ENCODE measurements at regions not wholly inside any gene's neighbourhood (a gene's known extent, or its start where the extent isn't known, plus 50 kb on each side); places are given as distances from the start of the nearest gene placed in this dataset.
"Not testable (repeated sequence)": the region's sequence is repeated elsewhere in the genome, so short reads cannot be mapped to it uniquely, and the experiment has no call there.

- FAIRE-seq = no peak
These were observed 253.8 kb upstream of the RAB4A start for GRCh38 chr1:229017091-229017490.

DNA sequence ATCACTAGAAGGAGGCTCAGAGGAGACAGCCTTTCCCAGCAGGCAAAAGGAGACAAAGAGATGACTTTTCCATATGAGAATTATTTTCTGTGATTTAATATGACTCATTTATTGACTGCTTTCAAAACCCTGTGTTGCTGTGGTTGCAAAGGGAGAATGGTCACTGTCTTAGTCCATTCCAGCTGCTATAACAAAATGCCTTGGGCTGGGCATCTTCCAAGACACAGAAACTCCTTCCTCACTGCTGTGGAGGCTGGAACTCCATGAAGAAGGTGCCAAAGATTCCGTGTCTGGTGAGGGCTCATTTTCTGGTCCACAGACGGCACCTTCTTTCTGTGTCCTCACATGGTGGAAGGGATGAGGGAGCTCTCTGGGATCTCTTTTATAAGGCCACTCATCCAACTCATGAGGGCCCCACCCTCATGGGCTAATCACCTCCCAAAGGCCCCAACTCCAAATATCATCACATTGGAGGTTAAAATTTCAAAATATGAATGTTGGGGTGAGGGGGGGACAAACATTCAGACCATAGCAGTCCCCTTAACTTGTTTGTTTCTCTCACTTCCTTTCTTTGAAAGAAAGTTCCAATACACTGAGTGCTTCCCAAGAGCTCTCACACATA, 252.1 kb upstream of the RAB4A start:
- FAIRE-seq = no peak

- FAIRE-seq = no peak
These were observed 251.1 kb upstream of the RAB4A start for GRCh38 chr1:229019663-229020271.

- not testable (repeated sequence) for FAIRE-seq
These were observed 249.9 kb upstream of the RAB4A start for GRCh38 chr1:229021034-229021433.

DNA sequence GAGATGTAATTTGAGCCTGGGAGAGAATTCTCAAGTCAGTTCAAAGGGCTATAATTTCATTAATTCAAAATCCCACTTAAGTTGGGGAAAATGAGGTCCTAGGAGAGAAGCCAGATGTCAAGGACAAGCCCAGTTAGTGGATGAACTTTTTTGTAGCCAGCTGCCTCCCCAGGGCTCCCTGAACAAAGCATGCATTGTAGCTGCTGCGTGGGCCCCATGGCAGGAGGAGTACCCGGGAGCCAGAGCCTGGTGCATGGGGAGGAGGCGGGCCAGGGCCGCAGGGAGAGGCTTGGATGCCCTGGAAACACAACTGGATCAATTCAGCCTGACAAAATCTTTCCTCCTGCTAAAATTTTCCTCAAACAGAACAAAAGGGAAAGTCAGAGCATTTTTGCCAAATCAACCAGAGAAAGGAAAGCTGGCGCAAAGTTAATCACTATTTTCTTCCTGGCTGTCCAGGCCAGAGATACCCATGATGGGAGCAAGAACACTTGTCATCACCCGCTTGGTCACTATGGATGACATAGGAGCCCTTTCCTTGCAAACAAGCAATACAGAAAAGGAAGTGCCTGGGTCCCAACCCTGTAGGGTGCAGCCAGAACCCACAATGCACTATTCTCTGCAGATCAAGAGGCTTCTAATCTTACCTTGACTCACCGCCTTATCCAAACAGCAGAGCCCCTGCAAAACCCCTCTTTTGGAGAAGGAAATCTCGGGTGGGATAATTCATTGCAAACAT, 248.1 kb upstream of the RAB4A start:
- FAIRE-seq = no peak

- FAIRE-seq = no peak
These were observed 247.1 kb upstream of the RAB4A start for GRCh38 chr1:229023651-229024300.

DNA sequence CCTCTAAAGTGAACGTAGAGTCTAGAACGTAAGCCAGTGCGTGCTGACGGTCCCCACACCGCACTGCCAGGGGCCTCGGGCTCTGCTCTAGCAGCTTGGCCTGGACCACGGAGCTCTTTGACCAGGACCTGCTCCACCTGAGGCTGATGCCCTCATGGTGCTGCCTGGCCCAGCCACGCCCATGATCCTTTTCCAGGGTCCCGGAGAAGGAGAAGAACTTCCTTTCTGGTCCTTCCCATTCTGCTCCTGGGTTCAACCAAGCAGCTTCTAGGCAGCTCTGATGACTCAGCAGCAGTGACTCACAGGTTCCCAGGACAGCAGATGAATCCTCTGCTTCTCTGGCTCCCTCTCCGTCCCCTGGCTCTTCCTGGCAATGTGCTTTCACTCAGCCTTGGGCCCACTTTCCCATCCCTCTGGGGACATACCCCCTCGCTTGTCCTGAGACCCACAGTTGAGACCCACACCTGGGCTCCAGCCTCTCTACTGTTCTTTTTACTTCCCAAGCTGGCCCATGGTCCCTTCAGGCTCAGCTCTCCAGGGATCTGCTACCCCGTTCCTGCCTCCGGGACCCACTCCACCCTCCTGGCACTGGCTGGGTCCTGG, 246.3 kb upstream of the RAB4A start:
- no peak for FAIRE-seq

DNA sequence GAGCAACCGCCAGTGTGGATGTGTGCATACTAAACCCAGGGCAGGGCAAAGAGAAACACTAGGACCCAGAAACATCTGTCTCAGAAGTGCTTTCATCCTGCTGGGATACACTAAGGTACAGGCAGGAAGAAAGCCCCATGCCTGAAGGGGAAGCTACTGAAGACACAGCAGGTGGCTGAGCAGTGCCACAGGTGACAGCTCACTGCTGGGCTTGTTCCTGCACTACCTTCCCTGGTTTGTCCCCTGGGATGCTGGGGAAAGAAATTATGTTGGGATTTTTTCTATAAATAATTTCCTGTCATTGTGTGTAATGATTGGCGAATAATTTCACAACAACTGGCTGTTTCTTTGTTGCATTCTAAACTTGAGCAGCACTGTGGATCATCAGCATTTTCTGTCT, 245.3 kb upstream of the RAB4A start:
- FAIRE-seq = no peak

DNA sequence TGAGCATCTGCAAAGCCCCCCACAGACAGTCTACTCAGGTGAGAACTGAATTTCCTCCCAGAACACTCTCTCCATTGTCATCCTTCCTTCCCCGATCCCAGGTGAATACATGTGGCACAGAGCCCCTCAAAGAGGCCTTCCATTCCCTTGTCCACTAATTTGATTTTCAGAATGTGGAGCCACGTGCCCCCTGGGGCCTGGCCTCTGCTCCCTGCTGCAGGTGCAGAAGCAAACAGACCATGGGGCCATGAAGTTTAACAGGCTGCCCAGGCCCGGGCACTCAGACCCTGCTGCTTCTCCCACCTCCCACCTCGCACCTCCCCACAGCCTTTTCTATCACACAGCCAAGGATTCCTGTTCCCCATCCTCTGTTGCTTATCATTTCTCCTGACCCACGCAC, 243.8 kb upstream of the RAB4A start:
- no peak for FAIRE-seq

- no peak for FAIRE-seq
These were observed 243.2 kb upstream of the RAB4A start for GRCh38 chr1:229027622-229028182.

- no peak for FAIRE-seq
These were observed 242.4 kb upstream of the RAB4A start for GRCh38 chr1:229028544-229028943.

DNA sequence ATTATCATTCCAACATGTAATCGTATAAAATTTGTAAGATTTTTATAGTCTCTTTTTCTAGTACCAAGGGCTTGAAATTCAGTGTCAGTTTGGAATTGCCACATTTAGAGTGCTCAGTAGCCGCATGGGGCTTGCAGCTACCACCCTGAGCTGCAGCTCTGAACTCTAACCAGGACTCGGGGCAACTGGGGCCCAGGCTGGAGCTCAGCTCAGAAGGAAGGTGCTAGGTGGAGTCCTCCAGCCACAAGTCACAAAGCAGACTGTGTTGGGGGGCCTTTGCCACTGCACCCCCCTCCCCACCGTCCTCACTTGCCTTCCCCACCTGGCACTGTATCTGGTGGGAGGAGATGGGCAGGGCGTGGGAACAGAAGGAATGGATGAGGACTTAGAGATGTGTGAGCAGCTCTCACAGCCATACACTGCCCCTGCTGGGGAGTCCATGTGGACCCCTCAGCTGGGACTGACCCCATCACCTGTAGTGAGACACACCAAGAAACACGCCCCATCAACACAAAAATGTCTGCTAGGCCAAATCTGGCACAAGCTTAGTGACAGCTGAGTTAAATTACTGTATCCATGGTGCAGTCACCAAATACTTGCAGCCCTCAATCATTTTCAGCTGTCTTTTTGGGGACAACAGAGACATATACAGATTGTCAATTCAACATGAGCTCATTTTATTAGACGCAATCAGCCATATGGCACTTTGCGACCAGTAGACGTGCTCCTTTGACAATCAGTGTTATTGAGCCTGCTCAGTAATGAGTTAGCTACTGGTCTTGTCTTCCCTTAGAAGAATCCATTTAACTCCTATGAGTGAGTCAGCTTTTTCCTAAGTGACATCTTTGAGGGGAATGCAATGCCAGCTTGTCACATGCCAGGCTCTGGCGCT, 241.7 kb upstream of the RAB4A start:
- no peak for FAIRE-seq

DNA sequence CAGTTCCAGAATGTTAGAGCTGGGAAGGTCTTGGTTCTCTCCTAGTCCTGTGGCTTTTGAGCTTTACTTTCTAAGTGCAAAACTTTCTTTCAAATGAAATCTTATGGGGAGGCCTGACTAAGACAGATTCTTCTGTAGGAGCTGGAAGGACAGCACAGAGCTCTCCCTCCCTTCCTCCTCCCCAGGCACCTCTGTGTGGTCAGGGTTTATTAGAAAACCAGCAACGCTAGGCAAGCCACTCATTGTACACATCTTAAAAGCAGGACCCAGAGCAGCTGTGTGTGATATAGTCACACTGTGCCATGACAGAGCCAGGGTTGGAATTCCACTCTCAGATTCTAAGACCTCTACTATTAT, 241.1 kb upstream of the RAB4A start:
- no peak for FAIRE-seq

DNA sequence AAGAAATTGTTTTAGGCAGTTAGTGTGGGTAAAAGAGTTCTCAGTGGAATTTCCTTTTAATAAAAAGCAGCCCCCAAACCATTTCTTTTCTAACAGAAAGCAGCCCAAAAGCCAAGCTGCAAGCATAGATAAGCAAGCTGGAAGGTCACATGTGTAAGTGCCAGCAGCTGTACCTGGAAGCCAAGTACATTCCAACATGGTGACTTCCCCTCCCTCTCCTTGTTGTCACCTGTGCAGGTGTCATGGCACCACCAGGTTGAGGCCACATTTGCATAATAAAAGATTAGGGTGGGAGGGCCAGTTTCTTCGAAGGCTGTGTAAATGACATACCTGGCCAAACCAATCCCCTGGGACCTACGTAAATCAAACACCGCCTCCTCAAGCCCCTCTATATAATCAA, 240.3 kb upstream of the RAB4A start:
- FAIRE-seq = no peak

- no peak for FAIRE-seq
These were observed 239.8 kb upstream of the RAB4A start for GRCh38 chr1:229031061-229031460.

DNA sequence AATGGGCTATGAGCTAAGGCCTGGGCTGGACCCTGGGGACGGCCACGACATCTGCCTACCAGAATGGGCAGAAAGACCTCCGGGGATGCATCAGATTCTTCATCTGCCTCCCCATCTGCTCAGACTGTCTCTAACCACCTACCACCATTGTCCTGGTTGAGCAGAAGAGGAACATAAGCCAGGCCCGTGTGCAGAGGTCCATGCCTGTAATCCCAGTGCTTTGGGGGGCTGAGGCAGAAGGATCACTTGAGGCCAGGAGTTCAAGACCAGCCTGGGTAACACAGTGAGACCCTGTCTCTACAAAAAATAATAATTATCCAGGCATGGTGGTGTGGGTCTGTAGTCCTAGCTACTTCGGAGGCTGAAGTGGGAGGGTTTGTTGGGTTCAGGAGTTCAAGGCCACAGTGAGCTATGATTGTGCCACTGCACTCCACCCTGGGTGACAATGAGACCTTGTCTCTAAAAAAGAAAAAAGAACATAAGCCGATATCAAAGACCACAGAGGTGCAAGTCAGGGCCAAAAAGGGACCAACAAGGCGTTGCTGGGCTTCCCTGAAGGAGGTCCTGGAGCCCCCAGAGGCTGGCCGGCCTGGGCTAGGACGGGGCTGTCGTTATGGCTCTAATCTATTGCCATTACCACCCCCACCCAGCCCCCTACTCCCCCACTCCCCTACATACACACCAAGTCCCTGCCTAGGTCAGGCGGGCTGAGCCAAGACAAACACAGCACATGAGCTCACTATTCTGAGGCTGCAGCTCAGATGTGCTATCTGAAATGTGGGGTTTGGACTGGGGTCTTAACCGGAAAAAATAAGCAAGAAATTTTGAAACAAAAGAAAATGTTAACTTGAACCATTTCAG, 239.2 kb upstream of the RAB4A start:
- FAIRE-seq = no peak

DNA sequence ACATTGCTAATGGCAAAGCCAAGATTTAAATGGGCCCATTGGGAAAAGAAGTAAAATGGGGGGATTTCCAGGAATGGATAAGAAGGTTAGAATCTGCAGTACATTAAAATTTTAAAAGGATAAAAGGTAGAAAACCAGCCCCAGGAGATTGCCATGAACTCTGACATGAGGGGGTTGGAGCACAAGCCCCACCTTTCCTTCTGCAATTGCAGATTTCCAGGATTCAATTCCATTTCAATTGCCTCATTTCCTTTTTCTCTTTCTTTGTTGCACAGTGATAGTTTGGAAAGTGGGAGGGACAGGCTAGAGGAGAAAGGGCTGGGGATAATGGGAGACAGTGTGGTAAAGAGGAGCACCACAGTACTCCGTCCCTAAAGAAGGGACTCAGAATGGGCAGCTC, 238.5 kb upstream of the RAB4A start:
- no peak for FAIRE-seq

GRCh38 chr1:229033480-229033879, 237.4 kb upstream of the RAB4A start:
- FAIRE-seq = no peak

DNA sequence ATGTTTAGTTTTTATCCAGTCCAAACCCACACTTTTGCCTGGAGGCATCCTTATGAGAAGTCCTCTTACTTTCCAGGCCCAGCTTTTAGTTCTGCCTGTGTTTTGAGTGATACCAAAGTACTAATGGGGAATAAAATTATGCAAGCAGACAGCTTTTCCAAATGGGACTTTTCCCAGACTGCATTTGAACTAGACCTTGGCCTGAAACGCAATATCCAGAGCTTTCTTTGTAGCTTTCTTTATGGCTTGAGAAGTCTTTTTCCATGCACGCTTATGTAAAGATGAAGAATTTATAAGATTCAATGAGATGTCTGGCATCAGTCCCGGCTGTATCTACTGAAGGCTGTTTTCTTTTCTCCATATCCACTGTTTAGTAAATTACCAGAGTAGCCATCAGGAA, 236.6 kb upstream of the RAB4A start:
- no peak for FAIRE-seq

DNA sequence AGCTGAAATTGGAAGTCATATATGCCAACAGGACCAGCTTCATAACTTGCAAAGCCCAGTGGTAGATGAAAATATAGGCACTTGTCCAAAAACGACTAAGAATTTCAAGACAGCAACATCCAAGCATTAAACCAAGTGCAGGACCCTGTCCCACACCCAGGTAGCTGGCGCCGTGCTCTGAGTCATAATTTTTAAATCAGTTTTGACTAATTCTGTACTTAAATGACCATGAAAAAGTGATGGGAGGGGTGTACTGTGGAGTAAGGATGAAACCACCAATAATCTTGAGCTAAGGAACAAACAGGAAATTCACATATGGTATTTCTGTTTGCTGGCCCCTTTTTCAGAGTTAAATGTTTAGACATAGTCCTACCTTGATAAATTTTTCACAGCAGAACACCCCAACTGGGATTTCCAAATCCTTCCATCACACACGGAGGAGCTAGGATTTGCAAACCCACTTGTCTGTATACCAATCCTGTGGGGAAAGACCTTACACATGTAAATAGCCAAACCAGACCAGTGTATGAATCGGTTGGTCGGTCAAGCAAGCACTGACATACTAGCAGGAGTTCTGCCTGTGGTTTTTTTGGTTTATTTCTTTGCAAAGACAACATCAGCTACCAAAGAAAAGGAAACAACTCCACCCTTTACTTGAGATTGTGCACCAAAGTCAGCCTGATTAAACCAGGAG, 235.7 kb upstream of the RAB4A start:
- no peak for FAIRE-seq

- no peak for FAIRE-seq
These were observed 235.2 kb upstream of the RAB4A start for GRCh38 chr1:229035748-229036082.
